Esophagus muscularis mucosa (tissue), 4 donors: ENCODE measurements at regions not wholly inside any gene's neighbourhood (a gene's known extent, or its start where the extent isn't known, plus 50 kb on each side); places are given as distances from the start of the nearest gene placed in this dataset.

Source experiments
- DNase-seq: peaks from one replicate; pipeline ENCODE4 v3.0.0-alpha.2; 2017; ENCODE audit errors: extremely low spot score
- H3K27ac ChIP-seq, 4 donors: fragments of 200-600 bp; sonication (generic); replicated peaks in 1 of 4; 1 replicate in 3 of 4; 2 replicates in 1 of 4; pipeline ENCODE4 v1.5.1; 2016 to 2019; ENCODE audit warnings: mild to moderate bottlenecking in 1 of 4
- H3K27me3 ChIP-seq, 4 donors: fragments of 200-600 bp; sonication (generic); one replicate each; pipeline versions ENCODE4 v1.5.1 to v1.6.0; 2016 to 2019
- H3K36me3 ChIP-seq, 4 donors: fragments of 200-600 bp; sonication (generic); one replicate each; pipeline ENCODE4 v1.5.1; 2016 to 2019
- H3K4me1 ChIP-seq, 4 donors: fragments of 200-600 bp; sonication (generic); one replicate each; pipeline ENCODE4 v1.5.1; 2016 to 2019
- H3K4me3 ChIP-seq, 4 donors: fragments of 200-600 bp; sonication (generic); 1 replicate in 2 of 4; 2 replicates in 2 of 4; pipeline ENCODE4 v1.5.1; 2016 to 2019; ENCODE audit warnings: mild to moderate bottlenecking in 4 of 4, moderate library complexity in 1 of 4
- H3K9me3 ChIP-seq, 4 donors: fragments of 200-600 bp; sonication (generic); 1 replicate in 3 of 4; 2 replicates in 1 of 4; pipeline ENCODE4 v1.5.1; 2016 to 2019
- EP300 ChIP-seq: sonication (generic); formaldehyde crosslinking; IDR thresholded peaks from one replicate; pipeline ENCODE4 v1.6.1; 2017; ENCODE audit warnings: antibody characterized with exemption
- POLR2A ChIP-seq: fragments of 450-650 bp; IDR thresholded peaks from one replicate; pipeline ENCODE4 v1.6.1; 2017; ENCODE audit warnings: antibody characterized with exemption, moderate library complexity, mild to moderate bottlenecking, low read depth
- POLR2AphosphoS5 ChIP-seq, 2 donors: sonication (generic); formaldehyde crosslinking; IDR thresholded peaks; one replicate each; pipeline ENCODE4 v1.6.1; 2017; ENCODE audit warnings: antibody characterized with exemption in 2 of 2
- whole genome bisulfite sequencing: methylation state at CpG from one replicate; pipeline ENCODE4 v1.1.5; 2018; 5-methylcytosine and 5-hydroxymethylcytosine counted together
- intact Hi-C: fragments of 100-400 bp; cut with DNase I; formaldehyde crosslinking; loops from one replicate; pipeline ENCODE4 v1.15.1; 2023
- TF ChIP-seq, protein P1 (sequence below), 3 experiments: fragments of 200-600 bp in 2 of 3; fragments of 450-650 bp in 1 of 3; sonication (generic) in 2 of 3; IDR thresholded peaks; one replicate each; pipeline ENCODE4 v1.5.1; 2017 to 2019; ENCODE audit warnings: antibody characterized with exemption in 3 of 3, mild to moderate bottlenecking in 2 of 3, moderate library complexity in 1 of 3

DNA sequence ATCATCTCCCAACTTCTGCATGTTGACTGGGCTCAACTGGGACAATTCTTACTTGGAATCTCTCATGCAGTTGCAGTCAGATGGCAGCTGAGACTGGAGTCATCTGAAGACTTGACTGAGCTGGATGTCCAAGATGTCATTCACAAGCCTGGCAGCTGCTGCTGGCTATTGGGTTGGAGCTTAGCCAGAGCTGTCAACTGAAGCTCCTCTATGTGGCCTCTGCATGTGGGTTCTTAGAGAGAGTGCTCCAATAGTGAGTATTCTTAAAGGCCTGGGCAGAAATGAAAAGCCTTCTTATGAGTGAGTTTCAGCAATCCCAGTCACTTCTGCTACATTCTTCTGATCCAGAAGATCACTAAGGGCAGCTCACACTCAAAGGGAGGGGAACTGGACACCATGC is 440.9 kb downstream of the LRIG3 start:
- Histone ChIP-seq H3K9me3 (no peaks in the 10 kb centered on the region), H3K27ac (no peak overlapping the region), H3K27me3 (no peaks in the 10 kb centered on the region), H3K4me3 (no peak overlapping the region), H3K4me1 (peaks cover 0 to 12% (median 5%) of the 10 kb centered on the region in 4 donors), H3K36me3 (no peaks in the 10 kb centered on the region)
- no peak for TF ChIP-seq POLR2A
- no peak for TF ChIP-seq EP300
- no peak for DNase-seq
- intact Hi-C loops: no loop called here

DNA sequence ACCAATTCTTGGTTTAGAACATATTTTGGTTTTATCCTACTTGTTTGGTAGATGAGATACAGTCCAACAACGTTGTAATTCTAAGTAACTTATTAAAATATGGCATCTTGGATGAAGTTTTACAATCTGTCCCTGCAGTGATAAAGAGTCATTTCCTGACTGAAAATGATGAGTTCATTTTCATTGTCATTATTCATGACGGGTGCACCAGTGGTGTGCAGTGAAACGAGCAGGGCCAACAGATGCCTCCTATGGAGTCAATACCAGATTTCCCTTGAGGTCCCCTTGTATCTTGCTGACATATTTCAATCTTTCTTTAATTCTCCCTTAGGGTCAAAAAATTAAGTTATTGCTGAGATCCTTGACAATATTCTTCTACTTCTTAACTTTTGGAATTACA is 438.5 kb downstream of the LRIG3 start:
- H3K27me3 ChIP-seq: no peaks in the 10 kb centered on the region
- H3K27ac ChIP-seq: no peak overlapping the region
- no peak for TF ChIP-seq POLR2A
- TF ChIP-seq POLR2AphosphoS5 (IDR thresholded peaks at IDR 0.05): no peak
- no peak for TF ChIP-seq EP300
- TF ChIP-seq, protein P1, sequence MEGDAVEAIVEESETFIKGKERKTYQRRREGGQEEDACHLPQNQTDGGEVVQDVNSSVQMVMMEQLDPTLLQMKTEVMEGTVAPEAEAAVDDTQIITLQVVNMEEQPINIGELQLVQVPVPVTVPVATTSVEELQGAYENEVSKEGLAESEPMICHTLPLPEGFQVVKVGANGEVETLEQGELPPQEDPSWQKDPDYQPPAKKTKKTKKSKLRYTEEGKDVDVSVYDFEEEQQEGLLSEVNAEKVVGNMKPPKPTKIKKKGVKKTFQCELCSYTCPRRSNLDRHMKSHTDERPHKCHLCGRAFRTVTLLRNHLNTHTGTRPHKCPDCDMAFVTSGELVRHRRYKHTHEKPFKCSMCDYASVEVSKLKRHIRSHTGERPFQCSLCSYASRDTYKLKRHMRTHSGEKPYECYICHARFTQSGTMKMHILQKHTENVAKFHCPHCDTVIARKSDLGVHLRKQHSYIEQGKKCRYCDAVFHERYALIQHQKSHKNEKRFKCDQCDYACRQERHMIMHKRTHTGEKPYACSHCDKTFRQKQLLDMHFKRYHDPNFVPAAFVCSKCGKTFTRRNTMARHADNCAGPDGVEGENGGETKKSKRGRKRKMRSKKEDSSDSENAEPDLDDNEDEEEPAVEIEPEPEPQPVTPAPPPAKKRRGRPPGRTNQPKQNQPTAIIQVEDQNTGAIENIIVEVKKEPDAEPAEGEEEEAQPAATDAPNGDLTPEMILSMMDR (IDR thresholded peaks at IDR 0.05): no peak
- H3K4me1 ChIP-seq: peaks cover 0 to 12% (median 5%) of the 10 kb centered on the region in 4 donors
- DNase-seq: no peak
- no peaks in the 10 kb centered on the region for H3K36me3 ChIP-seq
- H3K4me3 ChIP-seq: no peak overlapping the region
- intact Hi-C loops: no loop called here
- WGBS: 73% methylated on average over 3 of the region's 3 CpGs
- H3K9me3 ChIP-seq: no peaks in the 10 kb centered on the region

DNA sequence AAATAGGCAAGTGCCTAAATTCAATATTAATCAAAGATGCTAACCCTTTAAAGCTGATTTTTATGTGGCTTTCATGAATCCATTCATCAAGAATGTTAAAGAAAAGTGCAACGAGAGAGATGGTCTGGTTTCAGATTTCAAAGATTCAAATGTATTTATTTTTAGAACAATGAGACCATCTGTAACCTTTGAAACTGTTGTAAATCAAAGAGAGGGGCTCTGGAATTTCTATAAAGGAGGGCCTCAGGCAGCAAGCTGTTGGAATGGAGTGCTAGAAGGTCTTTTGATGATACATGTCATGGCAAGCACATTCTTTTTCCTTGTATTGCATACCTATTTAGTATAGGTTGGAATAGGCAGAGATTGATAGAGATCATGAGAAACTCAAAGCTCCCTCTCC is 433.0 kb downstream of the LRIG3 start:
- peaks cover 0 to 12% (median 5%) of the 10 kb centered on the region in 4 donors for H3K4me1 ChIP-seq
- intact Hi-C loops: no loop called here
- no peak overlapping the region for H3K4me3 ChIP-seq
- no peaks in the 10 kb centered on the region for H3K9me3 ChIP-seq
- no peak for TF ChIP-seq POLR2A
- TF ChIP-seq, protein P1 (IDR thresholded peaks at IDR 0.05): no peak
- TF ChIP-seq EP300: no peak
- no peak for TF ChIP-seq POLR2AphosphoS5 (IDR thresholded peaks at IDR 0.05)
- 34% methylated on average over 1 of the region's 1 CpG for WGBS
- no peak overlapping the region for H3K27ac ChIP-seq
- H3K36me3 ChIP-seq: no peaks in the 10 kb centered on the region
- H3K27me3 ChIP-seq: no peaks in the 10 kb centered on the region
- DNase-seq: no peak

DNA sequence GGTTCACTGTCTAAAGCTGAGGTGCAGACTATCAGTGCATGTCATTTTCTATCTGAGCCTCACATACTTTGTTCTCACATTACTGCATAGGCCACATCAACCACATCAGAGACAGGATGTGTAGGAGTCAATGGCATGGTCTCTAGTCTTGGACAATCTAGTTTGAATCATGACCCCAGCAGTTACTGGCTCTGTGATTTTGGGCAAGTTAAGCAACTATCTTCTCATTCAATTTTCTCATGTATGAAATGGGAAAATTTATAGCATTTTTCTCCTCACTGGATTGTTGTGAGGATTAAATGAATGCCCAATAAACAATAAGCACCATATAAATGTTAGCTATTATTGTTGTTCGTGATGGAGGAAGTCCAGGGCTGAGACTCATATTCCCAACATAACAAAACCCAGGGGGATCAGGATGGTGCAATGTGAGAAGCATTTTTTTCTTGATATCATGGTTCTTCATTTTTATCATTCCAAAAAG is 432.6 kb downstream of the LRIG3 start:
- H3K36me3 ChIP-seq: no peaks in the 10 kb centered on the region
- H3K4me3 ChIP-seq: no peak overlapping the region
- peaks cover 0 to 12% (median 5%) of the 10 kb centered on the region in 4 donors for H3K4me1 ChIP-seq
- no peak overlapping the region for H3K27ac ChIP-seq
- DNase-seq: no peak
- H3K27me3 ChIP-seq: no peaks in the 10 kb centered on the region
- TF ChIP-seq, protein P1 (IDR thresholded peaks at IDR 0.05): no peak
- no peak for TF ChIP-seq POLR2AphosphoS5 (IDR thresholded peaks at IDR 0.05)
- no peak for TF ChIP-seq POLR2A
- TF ChIP-seq EP300: no peak
- WGBS: 80% methylated on average over 1 of the region's 1 CpG
- H3K9me3 ChIP-seq: no peaks in the 10 kb centered on the region
- intact Hi-C loops: no loop called here

DNA sequence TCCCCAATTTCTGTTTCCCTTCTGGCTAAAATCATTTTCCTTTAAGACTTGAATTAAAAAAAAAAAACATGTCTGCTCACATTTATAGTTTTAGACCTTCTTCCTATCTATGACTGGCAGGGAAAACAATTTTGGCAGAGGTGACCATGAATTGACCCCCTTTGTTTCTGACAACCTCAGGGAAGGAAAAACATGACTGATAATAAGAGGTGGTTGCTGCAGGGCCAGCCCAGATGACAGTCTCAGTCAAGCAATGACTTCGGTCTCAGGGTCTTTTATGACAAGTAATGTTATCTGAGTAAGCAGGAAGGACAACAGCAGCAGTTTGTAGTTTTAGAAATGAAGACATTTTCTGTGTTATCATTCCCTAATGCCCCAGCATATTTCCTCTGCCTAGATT is 430.9 kb downstream of the LRIG3 start:
- Histone ChIP-seq H3K27me3 (no peaks in the 10 kb centered on the region), H3K4me1 (peaks cover 0 to under 1% (median 0%) of the 10 kb centered on the region in 4 donors), H3K4me3 (no peak overlapping the region), H3K9me3 (no peaks in the 10 kb centered on the region), H3K36me3 (no peaks in the 10 kb centered on the region), H3K27ac (no peak overlapping the region)
- intact Hi-C loops: no loop called here
- DNase-seq: no peak
- 81% methylated on average over 1 of the region's 1 CpG for WGBS
- TF ChIP-seq POLR2A: no peak
- TF ChIP-seq, protein P1 (IDR thresholded peaks at IDR 0.05): no peak
